Caco-2 (cell line): ENCODE measurements at regions not wholly inside any gene's neighbourhood (a gene's known extent, or its start where the extent isn't known, plus 50 kb on each side); places are given as distances from the start of the nearest gene placed in this dataset.
"Not testable (repeated sequence)": the region's sequence is repeated elsewhere in the genome, so short reads cannot be mapped to it uniquely, and the experiment has no call there.

Source experiments
- BruUV-seq: library from RNA; stranded (reverse); fragments of 400-500 nt; replicated peaks from 2 replicates; lab custom pipeline; 2021; lab: Mats Ljungman, UMichigan
- CTCF ChIA-PET: fragments of 300-600 bp; sonication (Branson Sonifier 250); formaldehyde crosslinking; loops from one replicate; lab custom pipeline; 2022; ENCODE audit warnings: antibody characterized with exemption; lab: Charles Lee
- POLR2A ChIA-PET: fragments of 300-600 bp; sonication (Branson Sonifier 250); formaldehyde crosslinking; loops from one replicate; lab custom pipeline; 2022; ENCODE audit warnings: antibody characterized with exemption; lab: Charles Lee
- DNase-seq, 2 experiments: peaks; one replicate each; pipeline versions ENCODE4 v3.0.0 to v3.0.0-alpha.2; 2020 to 2022
- H3K27me3 ChIP-seq: replicated peaks from 2 replicates; pipeline ENCODE4 v1.6.0; 2011; ENCODE audit warnings: low read length; ENCODE audit not compliant: control insufficient read depth, insufficient read depth
- H3K36me3 ChIP-seq: 2 replicates; pipeline ENCODE4 v1.5.1; 2011; ENCODE audit warnings: low read length; ENCODE audit not compliant: control insufficient read depth, insufficient read depth
- H3K4me1 ChIP-seq: fragments of 250-450 bp; sonication (Bioruptor Pico); 2 replicates; pipeline ENCODE4 v1.5.1; 2020; ENCODE audit warnings: mild to moderate bottlenecking
- H3K4me3 ChIP-seq: 2 replicates; pipeline ENCODE4 v1.5.1; 2011; ENCODE audit warnings: low read depth, mild to moderate bottlenecking, control low read depth, low read length
- H3K9me3 ChIP-seq: fragments of 250-450 bp; sonication (Bioruptor Pico); 2 replicates; pipeline ENCODE4 v1.5.1; 2020; ENCODE audit warnings: mild to moderate bottlenecking, moderate library complexity
- H3K27ac Mint-ChIP-seq: one replicate; pipeline ENCODE4 v1.8.0; 2022; ENCODE audit warnings: mixed read lengths; ENCODE audit not compliant: unreplicated experiment
- H3K27me3 Mint-ChIP-seq: one replicate; pipeline ENCODE4 v1.8.0; 2022; ENCODE audit warnings: mixed read lengths; ENCODE audit not compliant: insufficient read depth, unreplicated experiment
- H3K36me3 Mint-ChIP-seq: one replicate; pipeline ENCODE4 v1.8.0; 2022; ENCODE audit warnings: mild to moderate bottlenecking, mixed read lengths; ENCODE audit not compliant: insufficient read depth, unreplicated experiment
- H3K4me1 Mint-ChIP-seq: one replicate; pipeline ENCODE4 v1.8.0; 2022; ENCODE audit warnings: low read depth, mixed read lengths; ENCODE audit not compliant: unreplicated experiment
- H3K4me3 Mint-ChIP-seq: one replicate; pipeline ENCODE4 v1.8.0; 2022; ENCODE audit warnings: mild to moderate bottlenecking, moderate library complexity, mixed read lengths; ENCODE audit not compliant: unreplicated experiment
- H3K9me3 Mint-ChIP-seq: one replicate; pipeline ENCODE4 v1.8.0; 2022; ENCODE audit warnings: mixed read lengths; ENCODE audit not compliant: unreplicated experiment
- intact Hi-C: fragments of 100-400 bp; cut with micrococcal nuclease; formaldehyde crosslinking; loops from one replicate; pipeline ENCODE4 v1.10.0; 2022; ENCODE audit not compliant: unreplicated experiment
- TF ChIP-seq, protein P1 (sequence below), 2 experiments: fragments of 200-600 bp in 1 of 2; IDR thresholded peaks; 1 replicate in 1 of 2; 2 replicates in 1 of 2; pipeline versions ENCODE4 v1.5.1 to v1.8.0; 2011 to 2022; ENCODE audit warnings: antibody characterized with exemption in 1 of 2, control low read depth in 1 of 2, inconsistent platforms in 1 of 2, low read depth in 1 of 2, low read length in 1 of 2, mild to moderate bottlenecking in 1 of 2, moderate library complexity in 1 of 2; ENCODE audit not compliant: insufficient read depth in 1 of 2, severe bottlenecking in 1 of 2, unreplicated experiment in 1 of 2

GRCh38 chrX:452598-452997, 65.9 kb upstream of the PPP2R3B start:
- Histone ChIP-seq H3K27me3 (no peaks in the 10 kb centered on the region), H3K9me3 (peaks cover 5% of the 10 kb centered on the region; the same call in 1 of the 2 replicates), H3K36me3 (no peaks in the 10 kb centered on the region), H3K4me3 (no peak overlapping the region), H3K4me1 (no peaks in the 10 kb centered on the region)
- Mint-ChIP-seq H3K27me3 (peaks cover 3% of the 10 kb centered on the region), H3K36me3 (no peaks in the 10 kb centered on the region), H3K9me3 (peaks cover 37% of the 10 kb centered on the region), H3K4me1 (no peaks in the 10 kb centered on the region), H3K4me3 (no peak overlapping the region), H3K27ac (no peak overlapping the region)
- intact Hi-C loops: no loop called here
- POLR2A ChIA-PET: no interaction called here
- TF ChIP-seq, protein P1, sequence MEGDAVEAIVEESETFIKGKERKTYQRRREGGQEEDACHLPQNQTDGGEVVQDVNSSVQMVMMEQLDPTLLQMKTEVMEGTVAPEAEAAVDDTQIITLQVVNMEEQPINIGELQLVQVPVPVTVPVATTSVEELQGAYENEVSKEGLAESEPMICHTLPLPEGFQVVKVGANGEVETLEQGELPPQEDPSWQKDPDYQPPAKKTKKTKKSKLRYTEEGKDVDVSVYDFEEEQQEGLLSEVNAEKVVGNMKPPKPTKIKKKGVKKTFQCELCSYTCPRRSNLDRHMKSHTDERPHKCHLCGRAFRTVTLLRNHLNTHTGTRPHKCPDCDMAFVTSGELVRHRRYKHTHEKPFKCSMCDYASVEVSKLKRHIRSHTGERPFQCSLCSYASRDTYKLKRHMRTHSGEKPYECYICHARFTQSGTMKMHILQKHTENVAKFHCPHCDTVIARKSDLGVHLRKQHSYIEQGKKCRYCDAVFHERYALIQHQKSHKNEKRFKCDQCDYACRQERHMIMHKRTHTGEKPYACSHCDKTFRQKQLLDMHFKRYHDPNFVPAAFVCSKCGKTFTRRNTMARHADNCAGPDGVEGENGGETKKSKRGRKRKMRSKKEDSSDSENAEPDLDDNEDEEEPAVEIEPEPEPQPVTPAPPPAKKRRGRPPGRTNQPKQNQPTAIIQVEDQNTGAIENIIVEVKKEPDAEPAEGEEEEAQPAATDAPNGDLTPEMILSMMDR (IDR thresholded peaks at IDR 0.05; ENCODE audit: insufficient read depth in 1 of 2, low read depth in 1 of 2, low read length in 1 of 2, severe bottlenecking in 1 of 2, unreplicated experiment in 1 of 2): no peak
- no peak for DNase-seq
- no TSS peak for BruUV-seq
- CTCF ChIA-PET: no interaction called here

DNA sequence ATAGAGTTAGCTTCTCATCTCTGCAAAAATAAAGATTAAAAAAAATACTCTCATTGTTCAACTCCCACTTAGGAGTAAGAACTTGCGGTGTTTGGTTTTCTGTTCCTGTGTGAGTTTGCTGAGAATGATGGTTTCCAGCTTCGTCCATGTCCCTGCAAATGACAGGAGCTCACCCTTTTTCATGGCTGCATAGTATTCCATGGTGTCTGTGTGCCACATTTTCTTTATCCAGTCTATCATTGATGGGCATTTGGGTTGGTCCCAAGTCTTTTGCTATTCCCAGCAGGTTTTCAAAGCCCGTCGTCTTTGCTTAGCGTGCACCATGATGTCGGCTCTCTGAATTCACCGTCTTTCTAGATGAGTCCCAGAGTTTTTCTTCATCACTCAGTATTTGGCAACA, 67.8 kb upstream of the PPP2R3B start:
- H3K27me3 ChIP-seq, BruUV-seq, H3K9me3 ChIP-seq, H3K4me3 Mint-ChIP-seq, H3K36me3 ChIP-seq, CTCF ChIA-PET, H3K4me1 ChIP-seq, H3K4me1 Mint-ChIP-seq, H3K27ac Mint-ChIP-seq, H3K27me3 Mint-ChIP-seq, intact Hi-C loops, POLR2A ChIA-PET, H3K4me3 ChIP-seq, H3K36me3 Mint-ChIP-seq, DNase-seq: not testable (repeated sequence)
- H3K9me3 Mint-ChIP-seq: peaks cover 39% of the 10 kb centered on the region

DNA sequence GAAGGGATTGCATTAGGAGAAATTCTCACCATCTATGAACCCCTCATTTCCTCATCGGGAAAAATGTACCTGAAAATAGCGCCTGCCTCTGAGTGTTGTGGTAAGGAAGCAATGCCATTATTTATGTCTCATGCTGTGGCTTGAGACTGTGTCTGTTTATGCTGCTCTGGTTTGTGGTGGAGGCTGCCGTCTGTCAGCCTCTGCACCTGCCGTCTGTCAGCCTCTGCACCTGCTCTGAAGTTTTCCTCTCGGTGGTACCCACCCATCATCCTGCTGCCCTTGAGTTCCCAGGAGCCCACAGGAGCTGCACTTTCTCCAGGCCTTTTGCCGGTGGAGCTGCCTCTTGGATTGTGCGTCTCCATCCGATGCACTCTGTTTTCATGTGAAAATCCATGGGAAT, 68.5 kb upstream of the PPP2R3B start:
- intact Hi-C loops: no loop called here
- DNase-seq: no peak
- H3K4me3 Mint-ChIP-seq: no peak overlapping the region
- Histone ChIP-seq H3K4me3 (no peak overlapping the region), H3K4me1 (no peaks in the 10 kb centered on the region), H3K27me3 (no peaks in the 10 kb centered on the region), H3K9me3 (peaks cover 5% of the 10 kb centered on the region; the same call in 1 of the 2 replicates), H3K36me3 (no peaks in the 10 kb centered on the region)
- TF ChIP-seq, protein P1 (IDR thresholded peaks at IDR 0.05; ENCODE audit: insufficient read depth in 1 of 2, low read depth in 1 of 2, low read length in 1 of 2, severe bottlenecking in 1 of 2, unreplicated experiment in 1 of 2): no peak
- CTCF ChIA-PET: no interaction called here
- peaks cover 39% of the 10 kb centered on the region for H3K9me3 Mint-ChIP-seq
- POLR2A ChIA-PET: no interaction called here
- H3K27ac Mint-ChIP-seq: no peak overlapping the region
- no TSS peak for BruUV-seq
- H3K27me3 Mint-ChIP-seq: peaks cover 3% of the 10 kb centered on the region
- H3K4me1 Mint-ChIP-seq: no peaks in the 10 kb centered on the region
- no peaks in the 10 kb centered on the region for H3K36me3 Mint-ChIP-seq

GRCh38 chrX:455673-456072, 69.0 kb upstream of the PPP2R3B start:
- ChIA-PET POLR2A (no interaction called here), CTCF (no interaction called here)
- Mint-ChIP-seq H3K4me1 (no peaks in the 10 kb centered on the region), H3K36me3 (no peaks in the 10 kb centered on the region), H3K4me3 (no peak overlapping the region), H3K27ac (no peak overlapping the region), H3K27me3 (peaks cover 3% of the 10 kb centered on the region), H3K9me3 (peaks cover 39% of the 10 kb centered on the region)
- Histone ChIP-seq H3K36me3 (no peaks in the 10 kb centered on the region), H3K4me1 (no peaks in the 10 kb centered on the region), H3K9me3 (peaks cover 5% of the 10 kb centered on the region; the same call in 1 of the 2 replicates), H3K4me3 (no peak overlapping the region), H3K27me3 (no peaks in the 10 kb centered on the region)
- no TSS peak for BruUV-seq
- no peak for DNase-seq
- TF ChIP-seq, protein P1 (IDR thresholded peaks at IDR 0.05; ENCODE audit: insufficient read depth in 1 of 2, low read depth in 1 of 2, low read length in 1 of 2, severe bottlenecking in 1 of 2, unreplicated experiment in 1 of 2): no peak
- intact Hi-C loops: no loop called here
